ENCODE measurements at regions not wholly inside any gene's neighbourhood (a gene's known extent, or its start where the extent isn't known, plus 50 kb on each side); places are given as distances from the start of the nearest gene placed in this dataset.

GRCh38 chr15:70583006-70583405 lies 180.4 kb downstream of the UACA start:
- no peak for TF ChIP-seq GATA2 (IDR thresholded peaks at IDR 0.05; ENCODE audit: low read depth, low read length)
- TF ChIP-seq GATA3 (IDR thresholded peaks at IDR 0.05; ENCODE audit: low read depth, low read length): no peak
